Stimulated activated memory B cell treated with anti-CD40 and anti-IgM and Interleukin-4, amounts not matched to agents 10 μg/mL and 1 μg/mL and 100 μg/mL, for 72 hours (primary cell): ENCODE measurements at regions not wholly inside any gene's neighbourhood (a gene's known extent, or its start where the extent isn't known, plus 50 kb on each side); places are given as distances from the start of the nearest gene placed in this dataset.
"Not testable (repeated sequence)": the region's sequence is repeated elsewhere in the genome, so short reads cannot be mapped to it uniquely, and the experiment has no call there.

Source experiments
- ATAC-seq: fragments of 150-1000 bp; cut with Tn5 transposase; 2 replicates; pipeline ENCODE4 v1.10.0; 2021
- H3K27ac Mint-ChIP-seq: one replicate; pipeline ENCODE4 v1.8.0; 2022; ENCODE audit warnings: mild to moderate bottlenecking, mixed read lengths
- H3K27me3 Mint-ChIP-seq: one replicate; pipeline ENCODE4 v1.8.0; 2022; ENCODE audit warnings: mixed read lengths
- H3K36me3 Mint-ChIP-seq: one replicate; pipeline ENCODE4 v1.8.0; 2022; ENCODE audit warnings: mixed read lengths
- H3K4me1 Mint-ChIP-seq: one replicate; pipeline ENCODE4 v1.8.0; 2022; ENCODE audit warnings: mixed read lengths
- H3K4me3 Mint-ChIP-seq: one replicate; pipeline ENCODE4 v1.8.0; 2022; ENCODE audit warnings: mild to moderate bottlenecking, moderate library complexity, mixed read lengths
- H3K9me3 Mint-ChIP-seq: one replicate; pipeline ENCODE4 v1.8.0; 2022; ENCODE audit warnings: mixed read lengths

DNA sequence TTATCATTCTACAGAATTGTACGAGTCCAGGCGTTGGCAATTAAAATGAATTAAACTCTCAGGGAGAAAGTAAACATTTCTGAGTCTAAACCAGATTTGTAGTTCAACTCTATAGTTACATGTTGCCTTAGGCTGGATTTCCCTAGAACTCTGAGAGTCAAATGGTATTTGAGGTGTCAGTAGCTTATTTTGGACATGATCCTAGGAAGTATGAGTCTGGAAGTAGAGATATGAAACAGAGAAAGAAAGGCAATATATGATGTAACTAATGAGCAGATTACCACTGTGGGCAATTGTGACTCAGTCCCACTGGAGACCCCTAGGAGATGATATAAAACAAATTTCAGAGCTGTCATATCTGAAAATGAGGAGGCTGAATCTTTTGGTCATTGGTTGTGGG lies 199.1 kb upstream of the UBE2E3 start:
- H3K4me3 Mint-ChIP-seq = no peak overlapping the region
- ATAC-seq = no peak
- H3K9me3 Mint-ChIP-seq = no peaks in the 10 kb centered on the region
- no peaks in the 10 kb centered on the region for H3K27me3 Mint-ChIP-seq
- no peaks in the 10 kb centered on the region for H3K36me3 Mint-ChIP-seq
- H3K4me1 Mint-ChIP-seq = no peaks in the 10 kb centered on the region
- no peak overlapping the region for H3K27ac Mint-ChIP-seq

DNA sequence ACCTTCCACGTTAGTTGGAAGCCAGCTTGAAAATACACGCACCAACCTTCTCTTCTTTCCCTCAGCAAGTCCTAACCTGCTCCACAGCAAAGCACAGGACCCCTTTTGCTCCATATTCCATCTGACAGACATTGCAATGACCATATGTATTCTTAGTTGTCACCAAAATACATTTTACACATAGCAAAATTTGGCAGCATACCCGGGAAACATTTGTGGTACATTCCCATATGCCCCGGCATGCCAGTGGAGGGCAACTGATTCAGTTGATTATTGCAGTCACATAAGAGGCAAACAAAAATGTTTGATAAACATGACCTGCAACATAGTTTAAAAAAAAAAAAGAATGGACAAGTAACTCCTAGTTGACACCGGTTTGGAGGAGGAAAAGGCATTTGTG lies 202.1 kb upstream of the UBE2E3 start:
- Mint-ChIP-seq H3K36me3 (no peaks in the 10 kb centered on the region), H3K27me3 (no peaks in the 10 kb centered on the region), H3K4me3 (no peak overlapping the region), H3K9me3 (no peaks in the 10 kb centered on the region), H3K27ac (no peak overlapping the region), H3K4me1 (no peaks in the 10 kb centered on the region)
- no peak for ATAC-seq

- no peaks in the 10 kb centered on the region for H3K9me3 Mint-ChIP-seq
- no peaks in the 10 kb centered on the region for H3K27me3 Mint-ChIP-seq
- no peaks in the 10 kb centered on the region for H3K4me1 Mint-ChIP-seq
- no peak for ATAC-seq
- no peak overlapping the region for H3K4me3 Mint-ChIP-seq
- no peaks in the 10 kb centered on the region for H3K36me3 Mint-ChIP-seq
- no peak overlapping the region for H3K27ac Mint-ChIP-seq
Measured at GRCh38 chr2:180776921-180777320, 203.5 kb upstream of the UBE2E3 start.

DNA sequence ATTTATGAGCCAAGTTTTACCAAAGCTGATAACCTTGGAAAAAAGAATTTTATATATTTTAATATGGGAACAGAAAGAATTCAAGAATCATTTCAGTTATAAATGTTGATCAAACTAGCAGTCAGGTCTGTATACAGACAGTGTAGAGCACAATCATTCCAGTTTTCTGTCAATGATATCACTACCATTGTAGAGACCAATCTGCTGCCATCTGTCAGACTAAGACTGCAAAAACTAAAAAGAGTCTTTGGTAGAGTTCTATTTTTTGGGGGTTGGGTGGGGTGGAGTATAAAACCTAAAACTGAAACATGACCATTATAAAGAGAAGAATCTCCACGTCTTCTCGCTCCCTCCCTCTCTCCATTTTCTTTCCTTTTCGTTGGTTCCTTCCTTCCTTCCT lies 204.7 kb upstream of the UBE2E3 start:
- no peaks in the 10 kb centered on the region for H3K36me3 Mint-ChIP-seq
- no peak for ATAC-seq
- no peaks in the 10 kb centered on the region for H3K9me3 Mint-ChIP-seq
- H3K27me3 Mint-ChIP-seq = no peaks in the 10 kb centered on the region
- no peak overlapping the region for H3K4me3 Mint-ChIP-seq
- H3K4me1 Mint-ChIP-seq = no peaks in the 10 kb centered on the region
- H3K27ac Mint-ChIP-seq = no peak overlapping the region

GRCh38 chr2:180765316-180765715 lies 215.1 kb upstream of the UBE2E3 start:
- H3K4me1 Mint-ChIP-seq, H3K36me3 Mint-ChIP-seq, H3K9me3 Mint-ChIP-seq, H3K27ac Mint-ChIP-seq, ATAC-seq, H3K4me3 Mint-ChIP-seq: not testable (repeated sequence)
- H3K27me3 Mint-ChIP-seq = peaks cover 10% of the 10 kb centered on the region

GRCh38 chr2:180763263-180763989 lies 217.0 kb upstream of the UBE2E3 start:
- no peak overlapping the region for H3K4me3 Mint-ChIP-seq
- no peaks in the 10 kb centered on the region for H3K9me3 Mint-ChIP-seq
- no peak for ATAC-seq
- H3K27ac Mint-ChIP-seq = no peak overlapping the region
- no peaks in the 10 kb centered on the region for H3K4me1 Mint-ChIP-seq
- H3K27me3 Mint-ChIP-seq = peaks cover 10% of the 10 kb centered on the region
- no peaks in the 10 kb centered on the region for H3K36me3 Mint-ChIP-seq

DNA sequence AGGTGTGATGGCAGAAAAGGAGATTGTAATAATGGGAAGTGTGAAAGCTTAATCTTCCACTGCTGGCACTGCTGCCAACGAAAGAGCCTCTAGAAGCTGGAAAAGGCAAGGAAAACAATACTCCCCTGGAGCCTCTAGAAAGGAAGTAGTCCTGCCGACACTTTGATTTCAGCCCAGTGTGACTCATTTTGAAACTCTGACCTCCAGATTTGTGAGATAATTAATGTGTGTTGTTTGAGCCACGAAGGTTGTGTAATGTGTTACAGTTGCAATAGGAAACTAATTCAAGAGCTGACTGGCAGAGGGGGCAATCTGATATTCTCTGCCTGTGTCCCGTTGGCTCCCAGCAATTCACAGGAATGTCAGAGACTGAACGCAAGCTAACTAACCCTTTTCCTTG lies 219.2 kb upstream of the UBE2E3 start:
- Mint-ChIP-seq H3K27ac (no peak overlapping the region), H3K4me1 (no peaks in the 10 kb centered on the region), H3K9me3 (no peaks in the 10 kb centered on the region), H3K27me3 (peaks cover 10% of the 10 kb centered on the region), H3K4me3 (no peak overlapping the region), H3K36me3 (no peaks in the 10 kb centered on the region)
- ATAC-seq = no peak

GRCh38 chr2:180759631-180760030 lies 220.8 kb upstream of the UBE2E3 start:
- no peak for ATAC-seq
- peaks cover 10% of the 10 kb centered on the region for H3K27me3 Mint-ChIP-seq
- H3K4me3 Mint-ChIP-seq = no peak overlapping the region
- H3K27ac Mint-ChIP-seq = no peak overlapping the region
- H3K36me3 Mint-ChIP-seq = no peaks in the 10 kb centered on the region
- H3K9me3 Mint-ChIP-seq = no peaks in the 10 kb centered on the region
- no peaks in the 10 kb centered on the region for H3K4me1 Mint-ChIP-seq

DNA sequence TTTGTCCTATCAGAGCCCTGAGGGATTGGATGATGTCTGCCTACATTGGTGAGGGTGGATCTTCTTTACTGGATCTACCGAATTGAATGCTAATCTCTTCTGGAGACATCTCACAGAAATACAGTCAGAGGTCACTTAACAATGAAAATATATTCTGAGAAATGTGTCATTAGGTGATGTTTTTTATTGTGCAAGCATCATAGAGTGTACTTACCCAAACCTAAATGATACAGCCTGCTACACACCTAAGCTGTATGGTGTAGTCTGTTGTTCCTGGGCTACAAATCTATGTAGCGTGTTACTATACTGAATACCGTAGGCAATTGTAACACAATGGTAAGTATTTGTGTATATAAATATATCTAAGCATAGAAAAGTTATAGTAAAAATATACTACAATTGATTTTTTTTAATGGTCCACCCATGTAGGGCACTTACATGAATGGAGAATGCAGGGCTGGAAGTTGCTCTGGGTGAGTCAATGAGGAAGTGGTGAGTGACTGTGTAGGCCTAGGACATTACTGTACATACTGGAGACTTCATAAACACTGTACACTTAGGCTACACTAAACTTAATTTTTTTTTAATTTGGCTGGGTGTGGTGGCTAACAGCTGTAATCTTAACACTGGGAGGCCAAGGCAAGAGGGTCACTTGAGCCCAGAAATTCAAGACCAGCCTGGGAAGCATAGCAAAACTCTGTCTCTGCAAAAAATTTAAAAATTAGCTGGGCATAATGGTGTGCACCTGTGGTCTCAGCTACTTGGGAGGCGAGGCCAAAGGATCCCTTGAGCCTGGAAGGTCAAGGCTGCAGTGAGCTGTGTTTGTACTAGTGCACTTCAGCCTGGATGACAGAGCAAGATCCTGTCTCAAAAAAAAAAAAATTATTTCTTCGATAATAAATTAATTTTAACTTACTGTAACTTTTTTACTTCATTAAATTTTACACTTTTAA lies 226.3 kb upstream of the UBE2E3 start:
- ATAC-seq = no peak

GRCh38 chr2:180751306-180751920 lies 229.0 kb upstream of the UBE2E3 start:
- no peak for ATAC-seq
- Mint-ChIP-seq H3K4me1 (no peaks in the 10 kb centered on the region), H3K36me3 (no peaks in the 10 kb centered on the region), H3K27ac (no peak overlapping the region), H3K27me3 (no peaks in the 10 kb centered on the region), H3K9me3 (peaks cover under 1% of the 10 kb centered on the region), H3K4me3 (no peak overlapping the region)

More for the DNA sequence above, 226.3 kb upstream of the UBE2E3 start:
- Mint-ChIP-seq H3K4me3 (no peak overlapping the region), H3K4me1 (no peaks in the 10 kb centered on the region), H3K27me3 (no peaks in the 10 kb centered on the region), H3K36me3 (no peaks in the 10 kb centered on the region), H3K27ac (no peak overlapping the region), H3K9me3 (no peaks in the 10 kb centered on the region)

DNA sequence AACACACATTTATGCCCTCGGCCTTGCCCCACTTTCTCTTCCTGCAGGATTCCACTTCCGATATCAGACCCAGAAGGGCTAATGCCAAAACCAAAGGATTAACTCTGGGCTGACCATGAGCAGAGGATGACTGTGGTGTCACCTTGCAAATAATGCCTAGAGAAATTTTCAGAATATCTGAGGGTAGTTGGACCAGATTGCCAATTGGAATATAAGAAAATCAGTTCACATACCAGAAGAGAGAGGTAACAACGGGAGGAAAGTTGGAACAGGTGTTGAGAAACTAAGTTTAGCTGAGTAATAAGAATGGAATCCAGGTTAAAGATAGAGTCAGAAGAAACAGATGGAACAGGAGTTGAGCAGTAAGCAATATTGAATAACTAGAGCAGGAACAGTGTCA lies 232.7 kb upstream of the UBE2E3 start:
- Mint-ChIP-seq H3K27ac (no peak overlapping the region), H3K4me3 (no peak overlapping the region), H3K27me3 (peaks cover 2% of the 10 kb centered on the region), H3K36me3 (no peaks in the 10 kb centered on the region), H3K9me3 (peaks cover 2% of the 10 kb centered on the region), H3K4me1 (no peaks in the 10 kb centered on the region)
- no peak for ATAC-seq

DNA sequence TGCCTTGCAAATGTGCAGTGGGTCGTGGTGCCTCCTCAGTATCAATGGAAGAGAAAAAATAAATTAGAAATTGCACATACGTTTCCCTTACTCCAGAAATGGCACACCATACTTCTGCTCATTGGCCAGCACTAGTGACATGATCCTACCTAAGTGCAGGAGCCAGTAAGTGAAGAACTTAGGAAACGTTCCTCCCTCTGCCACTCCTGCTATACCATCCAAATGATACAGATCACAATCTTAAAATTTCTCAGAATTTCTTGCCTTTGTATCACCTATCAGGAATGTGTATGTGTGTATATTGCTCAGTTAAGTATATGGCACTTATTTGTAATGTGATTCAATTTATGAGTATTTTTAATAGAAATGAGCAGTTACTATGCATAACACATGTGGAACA lies 237.0 kb upstream of the UBE2E3 start:
- H3K4me3 Mint-ChIP-seq = no peak overlapping the region

GRCh38 chr2:180742801-180743200 lies 237.6 kb upstream of the UBE2E3 start:
- no peaks in the 10 kb centered on the region for H3K36me3 Mint-ChIP-seq
- ATAC-seq = no peak
- H3K9me3 Mint-ChIP-seq = peaks cover 2% of the 10 kb centered on the region
- H3K27me3 Mint-ChIP-seq = peaks cover 9% of the 10 kb centered on the region
- H3K4me1 Mint-ChIP-seq = no peaks in the 10 kb centered on the region
- H3K4me3 Mint-ChIP-seq = no peak overlapping the region
- no peak overlapping the region for H3K27ac Mint-ChIP-seq

More for the DNA sequence above, 237.0 kb upstream of the UBE2E3 start:
- peaks cover 9% of the 10 kb centered on the region for H3K27me3 Mint-ChIP-seq
- H3K4me1 Mint-ChIP-seq = no peaks in the 10 kb centered on the region
- H3K27ac Mint-ChIP-seq = no peak overlapping the region
- peaks cover 2% of the 10 kb centered on the region for H3K9me3 Mint-ChIP-seq
- H3K36me3 Mint-ChIP-seq = no peaks in the 10 kb centered on the region
- no peak for ATAC-seq

GRCh38 chr2:180739070-180739469 lies 241.3 kb upstream of the UBE2E3 start:
- Mint-ChIP-seq H3K4me3 (no peak overlapping the region), H3K36me3 (no peaks in the 10 kb centered on the region), H3K27ac (no peak overlapping the region), H3K9me3 (no peaks in the 10 kb centered on the region), H3K27me3 (peaks cover 9% of the 10 kb centered on the region), H3K4me1 (no peaks in the 10 kb centered on the region)
- ATAC-seq = peak; percentile 34

DNA sequence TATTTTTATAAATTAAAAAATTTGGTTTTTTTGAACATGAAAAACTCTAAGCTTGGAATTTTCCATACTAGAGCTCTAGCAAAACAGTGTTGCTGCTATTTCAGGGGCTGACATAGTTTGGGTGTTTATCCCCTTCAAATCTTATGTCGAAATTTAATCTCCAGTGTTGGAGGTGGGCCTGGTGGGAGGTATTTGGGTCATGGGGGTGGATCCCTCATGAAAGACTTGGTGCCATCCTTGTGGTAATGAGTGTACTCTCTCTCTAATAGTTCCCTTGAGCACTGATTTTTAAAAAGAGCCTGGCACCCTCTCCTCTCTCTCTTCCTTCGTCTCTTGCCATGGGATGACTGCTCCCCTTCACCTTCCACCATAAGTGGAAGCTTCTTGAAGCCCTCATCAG lies 244.6 kb upstream of the UBE2E3 start:
- no peak overlapping the region for H3K27ac Mint-ChIP-seq
- H3K4me1 Mint-ChIP-seq = no peaks in the 10 kb centered on the region
- H3K36me3 Mint-ChIP-seq = no peaks in the 10 kb centered on the region
- ATAC-seq = no peak
- H3K27me3 Mint-ChIP-seq = no peaks in the 10 kb centered on the region
- no peak overlapping the region for H3K4me3 Mint-ChIP-seq
- no peaks in the 10 kb centered on the region for H3K9me3 Mint-ChIP-seq
